ENCODE measurements at regions not wholly inside any gene's neighbourhood (a gene's known extent, or its start where the extent isn't known, plus 50 kb on each side); places are given as distances from the start of the nearest gene placed in this dataset.

- no peak for TF ChIP-seq CTCF (conservative IDR thresholded peaks at IDR 0.05; ENCODE audit: control insufficient read depth, insufficient read depth, low read depth, low read length)
- DNase-seq (ENCODE audit: low read depth) = no peak
- H3K4me3 ChIP-seq (ENCODE audit: control insufficient read depth, low read depth, low read length) = no peak overlapping the region
Measured at GRCh38 chr13:81395368-81395767, 1054.4 kb upstream of the SPRY2 start.

GRCh38 chr13:81394640-81395039 is 1053.7 kb upstream of the SPRY2 start:
- no peak for TF ChIP-seq CTCF (conservative IDR thresholded peaks at IDR 0.05; ENCODE audit: control insufficient read depth, insufficient read depth, low read depth, low read length)
- DNase-seq (ENCODE audit: low read depth) = no peak
- H3K4me3 ChIP-seq (ENCODE audit: control insufficient read depth, low read depth, low read length) = no peak overlapping the region

GRCh38 chr13:81393721-81394120 is 1052.8 kb upstream of the SPRY2 start:
- no peak overlapping the region for H3K4me3 ChIP-seq (ENCODE audit: control insufficient read depth, low read depth, low read length)
- TF ChIP-seq CTCF (conservative IDR thresholded peaks at IDR 0.05; ENCODE audit: control insufficient read depth, insufficient read depth, low read depth, low read length) = no peak
- DNase-seq (ENCODE audit: low read depth) = no peak

GRCh38 chr13:81393110-81393509 is 1052.2 kb upstream of the SPRY2 start:
- no peak for TF ChIP-seq CTCF (conservative IDR thresholded peaks at IDR 0.05; ENCODE audit: control insufficient read depth, insufficient read depth, low read depth, low read length)

GRCh38 chr13:81388400-81388799 is 1047.5 kb upstream of the SPRY2 start:
- DNase-seq (ENCODE audit: low read depth) = no peak
- H3K4me3 ChIP-seq (ENCODE audit: control insufficient read depth, low read depth, low read length) = no peak overlapping the region
- no peak for TF ChIP-seq CTCF (conservative IDR thresholded peaks at IDR 0.05; ENCODE audit: control insufficient read depth, insufficient read depth, low read depth, low read length)

More at GRCh38 chr13:81393110-81393509, 1052.2 kb upstream of the SPRY2 start:
- H3K4me3 ChIP-seq (ENCODE audit: control insufficient read depth, low read depth, low read length) = no peak overlapping the region
- no peak for DNase-seq (ENCODE audit: low read depth)

GRCh38 chr13:81383444-81383843 is 1042.5 kb upstream of the SPRY2 start:
- no peak overlapping the region for H3K4me3 ChIP-seq (ENCODE audit: control insufficient read depth, low read depth, low read length)
- no peak for TF ChIP-seq CTCF (conservative IDR thresholded peaks at IDR 0.05; ENCODE audit: control insufficient read depth, insufficient read depth, low read depth, low read length)
- no peak for DNase-seq (ENCODE audit: low read depth)

GRCh38 chr13:81382246-81382645 is 1041.3 kb upstream of the SPRY2 start:
- DNase-seq (ENCODE audit: low read depth) = no peak
- H3K4me3 ChIP-seq (ENCODE audit: control insufficient read depth, low read depth, low read length) = no peak overlapping the region
- TF ChIP-seq CTCF (conservative IDR thresholded peaks at IDR 0.05; ENCODE audit: control insufficient read depth, insufficient read depth, low read depth, low read length) = no peak

Data from fibroblast of mammary gland (primary cell).